HG03039 (cell line): ENCODE measurements at regions not wholly inside any gene's neighbourhood (a gene's known extent, or its start where the extent isn't known, plus 50 kb on each side); places are given as distances from the start of the nearest gene placed in this dataset.
A peak's percentile ranks its signal among the peaks of the same experiment; 100 is the strongest.

Experiments
- ATAC-seq: cut with Tn5 transposase; IDR thresholded peaks from one replicate; pipeline ENCODE4 v1.9.1; 2021; ENCODE audit warnings: mild to moderate bottlenecking, moderate library complexity; ENCODE audit not compliant: unreplicated experiment

- ATAC-seq = no peak
Observed at GRCh38 chr2:177124371-177124770, 88.2 kb upstream of the HNRNPA3 start.

GRCh38 chr2:177127821-177128220 is 84.8 kb upstream of the HNRNPA3 start:
- no peak for ATAC-seq

GRCh38 chr2:177129610-177130009 is 83.0 kb upstream of the HNRNPA3 start:
- no peak for ATAC-seq

- ATAC-seq = no peak
Observed at GRCh38 chr2:177131858-177132257, 80.7 kb upstream of the HNRNPA3 start.

GRCh38 chr2:177138823-177139222 is 73.8 kb upstream of the HNRNPA3 start:
- no peak for ATAC-seq

- no peak for ATAC-seq
Observed at GRCh38 chr2:177141866-177142265, 70.7 kb upstream of the HNRNPA3 start.

- no peak for ATAC-seq
Observed at GRCh38 chr2:177143444-177143843, 69.2 kb upstream of the HNRNPA3 start.

- no peak for ATAC-seq
Observed at GRCh38 chr2:177147093-177147694, 65.4 kb upstream of the HNRNPA3 start.

GRCh38 chr2:177147834-177148445 is 64.7 kb upstream of the HNRNPA3 start:
- no peak for ATAC-seq

- peak; percentile 84 for ATAC-seq
Observed at GRCh38 chr2:177148477-177149154, 64.0 kb upstream of the HNRNPA3 start.

GRCh38 chr2:177149155-177149503 is 63.5 kb upstream of the HNRNPA3 start:
- ATAC-seq = no peak

- no peak for ATAC-seq
Observed at GRCh38 chr2:177153805-177154204, 58.8 kb upstream of the HNRNPA3 start.

- ATAC-seq = no peak
Observed at GRCh38 chr2:177154809-177155208, 57.8 kb upstream of the HNRNPA3 start.

GRCh38 chr2:177155631-177156030 is 57.0 kb upstream of the HNRNPA3 start:
- ATAC-seq = no peak

GRCh38 chr2:177161741-177162460 is 50.7 kb upstream of the HNRNPA3 start:
- ATAC-seq = no peak
